ENCODE measurements at regions not wholly inside any gene's neighbourhood (a gene's known extent, or its start where the extent isn't known, plus 50 kb on each side); places are given as distances from the start of the nearest gene placed in this dataset.

- no peak for TF ChIP-seq YY1 (IDR thresholded peaks at IDR 0.05; ENCODE audit: low read depth)
- TF ChIP-seq, protein P1, sequence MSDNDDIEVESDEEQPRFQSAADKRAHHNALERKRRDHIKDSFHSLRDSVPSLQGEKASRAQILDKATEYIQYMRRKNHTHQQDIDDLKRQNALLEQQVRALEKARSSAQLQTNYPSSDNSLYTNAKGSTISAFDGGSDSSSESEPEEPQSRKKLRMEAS (IDR thresholded peaks at IDR 0.05): no peak
- no peak for TF ChIP-seq CREB1 (IDR thresholded peaks at IDR 0.05; ENCODE audit: low read depth)
- no peak for TF ChIP-seq EGR1 (IDR thresholded peaks at IDR 0.05)
- TF ChIP-seq TEAD4 (IDR thresholded peaks at IDR 0.05): no peak
- TF ChIP-seq, protein P2, sequence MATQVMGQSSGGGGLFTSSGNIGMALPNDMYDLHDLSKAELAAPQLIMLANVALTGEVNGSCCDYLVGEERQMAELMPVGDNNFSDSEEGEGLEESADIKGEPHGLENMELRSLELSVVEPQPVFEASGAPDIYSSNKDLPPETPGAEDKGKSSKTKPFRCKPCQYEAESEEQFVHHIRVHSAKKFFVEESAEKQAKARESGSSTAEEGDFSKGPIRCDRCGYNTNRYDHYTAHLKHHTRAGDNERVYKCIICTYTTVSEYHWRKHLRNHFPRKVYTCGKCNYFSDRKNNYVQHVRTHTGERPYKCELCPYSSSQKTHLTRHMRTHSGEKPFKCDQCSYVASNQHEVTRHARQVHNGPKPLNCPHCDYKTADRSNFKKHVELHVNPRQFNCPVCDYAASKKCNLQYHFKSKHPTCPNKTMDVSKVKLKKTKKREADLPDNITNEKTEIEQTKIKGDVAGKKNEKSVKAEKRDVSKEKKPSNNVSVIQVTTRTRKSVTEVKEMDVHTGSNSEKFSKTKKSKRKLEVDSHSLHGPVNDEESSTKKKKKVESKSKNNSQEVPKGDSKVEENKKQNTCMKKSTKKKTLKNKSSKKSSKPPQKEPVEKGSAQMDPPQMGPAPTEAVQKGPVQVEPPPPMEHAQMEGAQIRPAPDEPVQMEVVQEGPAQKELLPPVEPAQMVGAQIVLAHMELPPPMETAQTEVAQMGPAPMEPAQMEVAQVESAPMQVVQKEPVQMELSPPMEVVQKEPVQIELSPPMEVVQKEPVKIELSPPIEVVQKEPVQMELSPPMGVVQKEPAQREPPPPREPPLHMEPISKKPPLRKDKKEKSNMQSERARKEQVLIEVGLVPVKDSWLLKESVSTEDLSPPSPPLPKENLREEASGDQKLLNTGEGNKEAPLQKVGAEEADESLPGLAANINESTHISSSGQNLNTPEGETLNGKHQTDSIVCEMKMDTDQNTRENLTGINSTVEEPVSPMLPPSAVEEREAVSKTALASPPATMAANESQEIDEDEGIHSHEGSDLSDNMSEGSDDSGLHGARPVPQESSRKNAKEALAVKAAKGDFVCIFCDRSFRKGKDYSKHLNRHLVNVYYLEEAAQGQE (IDR thresholded peaks at IDR 0.05; ENCODE audit: low read depth): no peak
- no peak for TF ChIP-seq EP300 (IDR thresholded peaks at IDR 0.05; ENCODE audit: borderline replicate concordance)
- TF ChIP-seq TAF1 (IDR thresholded peaks at IDR 0.05; ENCODE audit: low read depth): no peak
- TF ChIP-seq NFIC (IDR thresholded peaks at IDR 0.05): no peak
- TF ChIP-seq CEBPB (IDR thresholded peaks at IDR 0.05): no peak
- no peak for TF ChIP-seq FOXM1 (IDR thresholded peaks at IDR 0.05; ENCODE audit: borderline replicate concordance, low read depth)
Observed at GRCh38 chr14:106812788-106813476, 1286.5 kb downstream of the TMEM121 start.
